ENCODE measurements at regions not wholly inside any gene's neighbourhood (a gene's known extent, or its start where the extent isn't known, plus 50 kb on each side); places are given as distances from the start of the nearest gene placed in this dataset.

GRCh38 chr15:95196176-95196915 lies 965.0 kb downstream of the MCTP2 start:
- no peaks in the 10 kb centered on the region for H4K20me1 ChIP-seq (ENCODE audit: insufficient read depth)
- H3K79me2 ChIP-seq (ENCODE audit: insufficient read depth), result no peaks in the 10 kb centered on the region
- H3F3A ChIP-seq (replicated peaks; ENCODE audit: insufficient read depth), result no peaks in the 10 kb centered on the region
- ChIA-PET CTCF (interaction anchor here (0.7 kb wide), 2 partner anchors 14 to 72 kb away, joined by 3 to 6 read pairs; no protein-coding TSS in a partner anchor), POLR2A (no interaction called here)
- no peak overlapping the region for H3K27ac ChIP-seq (ENCODE audit: low read depth in 2 of 2, low read length in 1 of 2)
- H3K9ac ChIP-seq, result no peak overlapping the region
- 17% methylated on average over 17 of the region's 17 CpGs for WGBS (ENCODE audit: low lambda C conversion rate)
- no peaks in the 10 kb centered on the region for H3K4me1 ChIP-seq (ENCODE audit: control insufficient read depth in 1 of 2, insufficient read depth in 2 of 2, low read depth in 1 of 2, low read length in 1 of 2)
- H3K4me3 ChIP-seq (ENCODE audit: low read depth in 2 of 2, low read length in 1 of 2), result no peak overlapping the region
- TF ChIP-seq ELF1 (IDR thresholded peaks at IDR 0.05), result no peak
- TF ChIP-seq FOXJ3 (CRISPR knock-in tag; IDR thresholded peaks at IDR 0.05), result no peak
- TF ChIP-seq CTCF (IDR thresholded peaks at IDR 0.05), result no peak
- no peak for TF ChIP-seq RFX5 (IDR thresholded peaks at IDR 0.05; ENCODE audit: low read length)
- no peak for TF ChIP-seq POLR2AphosphoS5 (IDR thresholded peaks at IDR 0.05; ENCODE audit: low read depth, low read length)
- TF ChIP-seq USF1 (IDR thresholded peaks at IDR 0.05; ENCODE audit: borderline replicate concordance, low read depth), result no peak
- no peak for TF ChIP-seq MXI1 (IDR thresholded peaks at IDR 0.05; ENCODE audit: low read depth, low read length)
- no peak for TF ChIP-seq TCF12 (IDR thresholded peaks at IDR 0.05)
- TF ChIP-seq YY1 (IDR thresholded peaks at IDR 0.05; ENCODE audit: low read depth), result no peak
- no peak for TF ChIP-seq RXRA (IDR thresholded peaks at IDR 0.05; ENCODE audit: borderline replicate concordance, low read depth)
- no peak for TF ChIP-seq MEF2A (IDR thresholded peaks at IDR 0.05; ENCODE audit: borderline replicate concordance, low read depth)
- no peak for TF ChIP-seq PBX3 (IDR thresholded peaks at IDR 0.05)
- no peak for TF ChIP-seq RCOR1 (IDR thresholded peaks at IDR 0.05; ENCODE audit: low read length)
- TF ChIP-seq GABPA (IDR thresholded peaks at IDR 0.05; ENCODE audit: low read depth), result no peak
- TF ChIP-seq GATA2 (CRISPR knock-in tag; IDR thresholded peaks at IDR 0.05), result no peak
- no peak for TF ChIP-seq EP300 (IDR thresholded peaks at IDR 0.05; ENCODE audit: borderline replicate concordance in 1 of 2, low read depth in 1 of 2, low read length in 1 of 2)
- no peak for TF ChIP-seq JUND (IDR thresholded peaks at IDR 0.05)
- no peak for TF ChIP-seq USF2 (IDR thresholded peaks at IDR 0.05; ENCODE audit: borderline replicate concordance, low read depth, low read length)
- no peak for TF ChIP-seq RAD21 (IDR thresholded peaks at IDR 0.05; ENCODE audit: low read length)
- no peaks in the 10 kb centered on the region for H3K27me3 ChIP-seq (ENCODE audit: insufficient read depth)
- H3K9me3 ChIP-seq, result 0 out of 2 replicates have a peak, but pooled peaks cover 11% of the 10 kb centered on the region
- 0 out of 2 replicates have a peak, but pooled peaks cover 3% of the 10 kb centered on the region for H3K9me2 ChIP-seq
- H3K4me2 ChIP-seq, result no peak overlapping the region
- no peak for DNase-seq
- no peak overlapping the region for H2AFZ ChIP-seq (ENCODE audit: low read depth)
- H3K36me3 ChIP-seq (replicated peaks in 1 of 2; ENCODE audit: control insufficient read depth in 1 of 2, insufficient read depth in 2 of 2, low read length in 1 of 2), result no peaks in the 10 kb centered on the region
